Activated gamma-delta T cell (primary cell): ENCODE measurements at regions not wholly inside any gene's neighbourhood (a gene's known extent, or its start where the extent isn't known, plus 50 kb on each side); places are given as distances from the start of the nearest gene placed in this dataset.
"Not testable (repeated sequence)": the region's sequence is repeated elsewhere in the genome, so short reads cannot be mapped to it uniquely, and the experiment has no call there.

ENCODE experiments used
- DNase-seq: peaks from one replicate; lab custom pipeline; 2025; lab: John Stamatoyannopoulos, UW

DNA sequence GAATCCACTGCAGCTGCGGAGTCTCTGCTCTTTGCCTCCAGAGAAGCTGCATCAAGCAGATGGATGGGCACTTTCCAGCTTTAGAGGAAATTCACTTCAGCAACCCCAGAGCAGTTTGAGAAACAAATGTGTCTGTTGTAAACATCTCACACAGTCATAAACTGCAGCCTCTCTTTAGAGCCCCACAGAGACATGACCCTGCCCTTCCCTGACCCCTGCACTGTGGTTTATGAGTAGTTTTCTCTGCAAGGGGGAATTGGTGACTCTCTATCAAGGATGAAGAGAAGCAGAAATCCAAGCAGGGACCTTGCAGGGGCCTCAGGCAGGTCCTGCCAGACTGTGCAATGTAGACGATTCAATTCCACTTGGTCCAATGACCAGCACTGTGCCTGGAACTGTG, 160.2 kb downstream of the SH2D4B start:
- DNase-seq: no peak

DNA sequence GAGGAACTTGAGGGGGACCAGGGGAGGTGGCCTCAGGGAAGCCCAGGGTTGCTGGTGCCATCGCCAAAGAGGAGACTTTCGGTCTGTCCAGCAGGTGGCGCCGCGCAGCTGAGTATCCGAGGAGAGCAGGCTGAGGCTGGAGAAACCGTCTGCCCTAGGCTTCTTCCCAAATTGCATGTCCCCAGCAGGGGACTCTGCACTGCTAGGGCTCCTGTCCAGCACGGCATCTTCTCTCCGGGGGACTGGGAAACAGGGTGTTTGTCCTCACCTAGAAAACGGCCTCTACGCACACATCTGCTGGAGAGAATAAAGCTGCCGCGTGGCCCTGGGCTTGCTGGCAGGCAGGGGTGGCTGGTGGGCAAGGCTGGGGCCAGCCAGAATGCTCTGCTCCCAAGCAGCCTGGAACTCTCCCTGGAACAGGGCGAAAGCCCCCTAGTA, 161.9 kb downstream of the SH2D4B start:
- peak; percentile 17 for DNase-seq

DNA sequence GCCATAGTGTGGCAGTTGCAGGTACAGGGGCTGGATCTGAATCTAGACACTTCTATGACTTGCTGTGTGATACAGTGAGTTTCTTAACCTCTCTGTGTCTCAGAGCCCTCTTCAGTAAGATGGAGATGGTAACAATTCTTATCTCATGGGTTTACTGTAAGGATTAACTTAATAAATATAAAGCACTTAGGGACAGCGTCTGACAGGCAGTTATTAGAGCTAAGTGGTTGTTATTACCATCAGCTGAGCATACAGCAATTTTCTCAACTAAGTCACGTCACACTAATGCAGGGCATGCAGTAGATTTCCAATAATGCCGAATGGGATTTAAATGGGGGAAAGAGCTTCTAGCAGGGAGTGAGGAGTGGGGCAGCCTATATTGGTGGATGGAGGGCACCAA, 162.6 kb downstream of the SH2D4B start:
- DNase-seq: no peak

DNA sequence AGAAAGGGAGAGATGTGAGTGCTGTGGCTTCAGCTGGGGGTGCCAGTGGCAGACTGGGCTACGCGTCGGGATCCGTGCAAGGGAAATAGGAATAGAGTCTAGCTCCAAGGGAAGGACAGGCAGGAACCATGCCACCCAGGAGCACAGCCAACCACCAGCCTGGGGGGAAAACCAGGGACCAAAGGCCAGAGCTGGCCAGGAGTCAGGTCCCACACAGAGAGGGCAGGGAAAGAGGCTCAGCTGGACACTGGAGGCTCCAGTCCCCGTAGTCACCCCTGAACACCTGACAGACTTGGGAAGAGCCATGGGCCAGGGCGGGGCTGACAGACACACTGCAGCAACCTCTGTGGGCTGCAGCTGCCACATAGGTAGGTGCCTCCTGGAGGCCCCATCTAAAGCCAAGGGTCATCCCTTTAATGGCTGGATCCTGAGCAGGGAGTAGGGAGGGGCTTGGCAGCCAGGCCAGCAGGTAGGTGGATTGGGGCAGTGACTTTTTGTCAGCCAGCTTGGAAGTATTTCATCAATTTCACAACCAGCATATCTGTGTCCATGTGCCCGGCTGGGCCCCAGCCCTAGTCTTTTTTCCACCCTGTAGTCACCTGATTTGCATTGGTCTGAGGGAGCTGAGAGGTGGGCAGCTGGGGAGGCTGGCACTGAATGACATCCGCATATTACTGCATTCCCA, 163.2 kb downstream of the SH2D4B start:
- no peak for DNase-seq

DNA sequence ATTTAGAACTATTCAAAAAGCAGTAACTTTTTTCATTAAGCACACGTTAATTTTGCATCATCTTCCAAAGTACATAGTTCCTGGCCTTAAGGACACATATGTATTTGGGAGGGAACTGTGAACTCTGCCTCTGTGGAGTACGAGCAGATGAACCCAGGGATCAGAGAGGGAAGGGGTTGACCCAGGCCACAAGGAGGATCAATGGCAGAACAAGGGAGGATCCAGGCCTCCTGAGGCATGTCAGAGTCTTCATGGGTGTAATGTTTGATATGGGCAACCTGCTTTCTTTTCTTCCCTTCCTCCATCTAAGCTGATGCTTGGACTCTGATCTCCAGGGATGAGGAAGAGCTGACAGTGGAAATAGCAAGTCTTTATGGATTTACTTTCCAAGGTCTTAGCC, 164.0 kb downstream of the SH2D4B start:
- DNase-seq: no peak

DNA sequence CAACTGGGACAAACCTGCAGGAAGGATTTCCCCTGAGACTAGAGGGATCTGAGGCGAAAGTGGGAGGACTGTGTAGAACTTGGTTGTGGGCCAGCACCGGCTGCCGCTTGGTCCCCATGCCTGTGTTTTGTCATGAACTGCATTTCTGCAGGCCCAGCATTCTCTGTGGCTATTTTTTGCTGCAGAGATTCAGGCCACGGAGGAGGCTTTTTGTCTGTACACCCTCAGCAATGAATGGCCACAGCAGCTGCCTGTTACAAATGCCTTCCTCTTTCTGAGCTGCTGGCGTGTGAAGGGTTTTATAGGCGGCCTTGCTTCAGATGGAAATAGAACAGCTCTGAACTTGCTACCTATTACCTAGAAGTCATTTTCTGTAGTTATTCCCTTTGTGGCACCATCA, 164.4 kb downstream of the SH2D4B start:
- DNase-seq: no peak

DNA sequence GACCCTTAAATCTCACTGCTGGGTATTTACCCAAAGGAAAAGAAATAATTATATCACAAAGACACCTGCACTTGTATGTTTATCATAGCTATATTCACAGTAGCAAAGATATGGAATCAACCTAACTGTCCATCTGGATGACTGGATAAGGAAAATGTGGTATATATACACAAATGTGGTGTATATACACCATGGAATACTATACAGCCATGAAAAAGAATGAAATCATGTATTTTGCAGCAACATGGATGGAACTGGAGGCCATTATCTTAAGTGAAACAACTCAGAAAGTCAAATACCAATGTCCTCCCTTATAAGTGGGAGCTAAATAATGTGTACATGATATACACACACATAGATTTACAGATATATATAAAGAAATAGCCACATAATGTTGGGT, 168.2 kb downstream of the SH2D4B start:
- DNase-seq: no peak

DNA sequence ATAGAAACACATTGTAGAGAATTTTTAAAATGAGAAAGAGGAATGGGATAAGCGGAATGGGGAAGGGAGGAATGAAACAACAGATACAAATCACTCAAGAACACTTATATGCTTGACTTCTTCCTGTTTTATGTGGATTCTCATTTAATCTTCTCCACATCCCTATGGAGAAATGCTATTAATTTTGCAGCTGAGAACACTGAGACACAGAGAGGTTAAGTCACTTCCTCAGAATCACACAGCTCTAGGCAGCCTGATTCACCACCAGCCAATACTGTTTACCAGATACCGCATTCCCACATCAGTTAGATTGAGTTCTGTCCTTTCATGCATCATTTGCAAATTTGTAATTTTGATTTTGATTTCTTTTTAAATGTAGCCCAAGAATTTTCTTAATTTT, 170.5 kb downstream of the SH2D4B start:
- no peak for DNase-seq

DNA sequence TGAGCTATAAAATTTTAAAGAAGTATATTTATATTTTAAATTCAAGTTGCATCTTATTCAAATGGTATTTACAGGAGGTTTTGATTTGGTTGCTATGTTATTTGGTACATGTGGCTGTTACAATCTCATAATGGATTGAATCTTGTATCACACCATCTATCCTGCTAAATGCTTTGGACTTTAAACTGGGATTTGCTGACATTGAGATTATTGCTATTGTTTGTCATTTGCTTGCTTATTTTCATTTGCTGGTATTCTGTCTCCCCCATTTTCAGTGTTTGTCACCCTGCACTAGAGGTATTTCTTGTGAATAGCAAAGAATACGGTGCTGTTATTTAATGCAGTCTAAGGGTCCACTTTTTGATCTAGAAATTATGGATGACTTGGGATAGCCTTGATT, 171.1 kb downstream of the SH2D4B start:
- DNase-seq: no peak

DNA sequence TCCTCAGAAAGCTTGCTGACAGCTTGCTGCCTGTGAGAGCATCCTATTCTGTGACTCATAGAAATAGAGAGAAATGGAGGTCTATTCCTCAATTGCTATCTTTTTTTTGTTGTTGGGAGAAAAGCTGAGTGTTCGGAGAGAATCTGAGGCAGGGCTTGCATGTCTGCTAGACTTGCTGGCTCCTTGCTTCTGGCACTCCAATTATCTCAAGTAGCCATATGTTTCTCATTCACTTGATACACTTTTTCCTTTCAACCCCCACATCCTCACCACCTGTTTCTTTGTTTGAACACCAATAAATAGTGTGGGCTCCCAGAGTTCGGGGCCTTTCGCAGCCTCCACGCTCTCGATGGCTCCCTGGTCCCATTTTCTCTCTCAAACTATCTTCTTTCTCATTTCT, 172.2 kb downstream of the SH2D4B start:
- DNase-seq: no peak

DNA sequence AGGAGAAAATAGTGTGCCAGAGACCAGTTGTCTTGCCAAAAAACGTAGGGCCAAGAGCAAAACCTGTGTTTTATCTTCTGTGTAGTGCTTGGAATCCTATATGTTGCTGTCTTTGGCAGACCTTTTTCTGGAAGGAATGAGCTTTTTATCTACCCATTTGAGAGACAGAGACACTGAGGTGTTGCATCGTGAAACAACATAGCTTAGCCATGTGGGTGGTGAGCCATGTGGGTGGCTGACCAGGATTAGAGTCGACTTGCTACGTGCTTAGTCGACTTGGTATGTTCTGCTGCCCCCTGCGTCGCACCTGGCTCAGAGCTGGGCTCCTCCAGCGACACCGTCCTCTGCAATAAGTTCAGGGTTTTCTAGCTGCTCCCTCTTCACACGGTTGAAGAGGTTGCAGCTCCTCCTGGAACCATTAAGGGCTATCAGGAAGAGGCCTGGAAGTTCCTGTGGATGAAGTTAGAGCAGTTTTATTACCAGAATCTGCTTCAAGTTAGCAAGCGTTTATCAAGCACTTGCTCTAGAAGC, 175.8 kb downstream of the SH2D4B start:
- DNase-seq: no peak

DNA sequence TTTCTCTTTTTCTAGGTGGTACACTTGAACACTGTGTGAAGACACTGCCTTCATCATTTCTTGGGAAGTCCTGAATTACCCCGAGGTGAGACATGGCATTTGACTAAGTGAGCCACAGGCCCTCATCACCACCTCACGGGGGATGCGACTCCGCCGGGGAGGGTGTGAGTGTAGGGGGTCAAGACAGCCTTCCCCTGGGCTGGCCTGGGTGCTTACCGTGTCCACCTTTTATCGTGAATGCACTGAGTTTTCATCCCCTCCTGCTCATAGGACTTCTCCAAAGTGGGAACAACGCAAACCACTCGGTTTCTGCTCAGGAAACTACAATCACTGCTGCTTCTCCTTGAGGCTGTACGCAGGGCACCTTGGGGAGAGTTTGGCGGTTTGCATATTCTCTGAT, 176.9 kb downstream of the SH2D4B start:
- DNase-seq: no peak

DNA sequence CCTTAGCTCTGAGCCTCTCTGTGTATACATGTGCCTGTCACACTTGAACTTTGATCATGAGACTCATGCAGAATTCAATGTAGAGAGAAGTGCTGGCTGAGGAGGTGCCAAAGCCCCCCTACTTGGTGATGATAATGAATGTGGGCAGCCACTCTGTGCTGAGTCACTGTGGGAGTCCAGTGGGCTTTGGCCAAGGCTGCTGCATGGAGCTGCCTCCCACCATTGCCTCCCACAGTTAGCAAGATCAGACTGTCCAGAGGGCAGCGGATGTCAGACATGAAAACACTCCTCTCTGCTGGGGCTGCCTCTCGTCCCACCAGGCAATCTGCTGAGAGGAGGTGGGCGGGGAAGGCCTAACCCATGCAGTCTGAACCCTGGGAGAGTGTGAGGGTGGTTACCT, 180.3 kb downstream of the SH2D4B start:
- no peak for DNase-seq

DNA sequence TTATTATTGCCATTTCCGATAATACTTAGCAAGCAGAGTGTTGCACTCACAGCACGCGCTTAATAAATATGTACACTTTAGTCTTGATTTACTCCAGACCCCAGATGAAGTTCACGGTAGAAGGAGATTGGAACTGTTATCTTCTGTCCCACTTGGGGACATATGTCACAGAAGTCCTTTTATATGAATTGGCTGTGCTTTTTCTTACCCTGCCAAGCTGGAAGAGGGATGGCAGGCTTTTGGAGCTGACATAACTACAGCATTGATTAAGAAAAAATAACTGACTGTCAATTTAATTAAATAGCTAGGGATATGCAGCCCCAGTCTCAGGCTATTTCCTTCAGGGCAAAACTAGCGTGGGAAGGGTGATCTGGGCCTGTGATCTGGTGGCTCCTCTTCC, 182.2 kb downstream of the SH2D4B start:
- no peak for DNase-seq

DNA sequence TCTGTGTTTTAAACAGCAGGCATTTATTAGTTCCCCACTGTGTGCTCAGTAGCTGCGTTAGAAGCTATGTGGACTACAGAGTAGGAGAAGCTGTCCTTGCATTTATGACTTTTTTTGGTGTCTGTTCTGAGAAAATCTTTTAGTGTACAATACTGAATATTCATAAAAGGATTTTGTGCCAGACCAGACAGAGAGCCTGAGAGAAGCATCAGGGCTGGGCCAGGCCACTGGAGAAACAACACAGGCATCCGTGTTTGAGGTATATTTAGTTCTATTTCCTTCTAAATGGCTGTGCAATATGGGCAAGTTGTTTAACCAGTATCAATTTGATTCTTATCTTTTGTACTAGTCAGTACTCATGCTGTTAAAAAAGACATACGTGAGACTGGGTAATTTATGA, 182.8 kb downstream of the SH2D4B start:
- DNase-seq: no peak

DNA sequence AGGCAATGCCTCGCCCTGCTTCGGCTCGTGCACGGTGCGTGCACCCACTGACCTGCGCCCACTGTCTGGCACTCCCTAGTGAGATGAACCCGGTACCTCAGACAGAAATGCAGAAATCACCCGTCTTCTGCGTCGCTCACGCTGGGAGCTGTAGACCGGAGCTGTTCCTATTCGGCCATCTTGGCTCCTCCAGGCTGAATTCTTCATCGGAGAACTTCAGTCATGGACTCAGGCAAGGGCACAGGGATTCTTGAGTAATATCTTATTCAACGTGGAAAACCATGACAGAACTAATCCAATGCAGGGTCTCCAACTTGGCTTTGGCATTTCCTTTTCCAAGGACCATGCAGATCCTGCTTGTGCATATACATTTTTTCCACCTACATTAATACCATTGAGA, 190.7 kb downstream of the SH2D4B start:
- DNase-seq: not testable (repeated sequence)

DNA sequence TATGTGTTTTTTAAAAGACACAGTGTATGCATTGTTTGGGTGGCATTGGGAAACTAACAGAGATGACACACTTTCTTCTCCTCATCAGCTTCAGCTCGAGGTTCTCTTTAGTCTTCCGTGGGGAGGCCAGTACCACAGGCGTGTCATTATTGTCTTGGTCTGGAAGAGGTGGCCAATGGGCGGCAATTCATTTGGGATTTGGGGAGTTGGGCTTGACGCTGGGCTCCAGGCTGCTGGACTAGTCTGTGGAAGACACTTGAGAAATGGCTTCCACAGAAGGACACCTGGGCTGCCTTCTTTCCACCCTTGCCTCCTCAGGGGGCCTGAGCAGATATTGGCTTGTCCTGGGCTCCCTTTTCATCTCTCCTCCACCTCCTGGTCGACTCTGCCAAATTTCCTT, 192.2 kb downstream of the SH2D4B start:
- no peak for DNase-seq

DNA sequence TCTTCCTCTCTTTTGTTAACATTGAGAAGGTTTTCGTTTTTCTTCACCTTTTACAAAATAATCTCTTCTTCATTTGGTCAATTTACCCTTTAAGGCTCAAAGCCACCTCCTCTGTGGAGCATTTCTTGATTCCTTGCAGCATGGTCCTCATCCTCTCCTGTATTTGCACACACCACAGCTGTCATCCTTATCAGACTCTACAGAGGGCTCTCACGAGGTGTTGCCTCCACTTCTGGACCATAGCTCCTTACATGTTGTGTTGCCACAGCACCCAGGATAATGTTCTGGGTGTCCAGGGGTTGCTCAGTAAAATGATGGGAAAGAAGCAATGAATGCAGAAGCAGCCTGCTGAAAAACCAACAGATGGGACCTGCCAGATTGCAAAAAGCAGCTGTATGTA, 192.8 kb downstream of the SH2D4B start:
- DNase-seq: no peak

DNA sequence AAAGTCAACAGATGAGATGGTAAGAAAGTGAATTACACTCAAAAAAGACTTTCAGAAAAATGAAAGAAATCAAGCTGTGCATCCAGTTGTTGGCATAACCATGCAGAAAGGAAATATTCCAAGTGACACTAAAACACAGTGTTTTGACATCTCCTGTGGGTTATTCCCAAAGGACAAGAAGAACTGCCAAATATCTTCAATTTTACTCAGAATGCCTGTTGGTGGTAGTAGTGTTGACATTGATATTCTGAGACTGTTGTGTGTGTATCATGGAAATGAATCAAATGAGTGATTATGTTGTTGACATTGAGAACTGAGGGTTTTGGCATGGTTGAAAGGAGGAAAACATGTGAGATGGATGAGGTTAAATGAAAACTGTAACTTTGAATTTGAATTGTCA, 196.9 kb downstream of the SH2D4B start:
- DNase-seq: no peak

DNA sequence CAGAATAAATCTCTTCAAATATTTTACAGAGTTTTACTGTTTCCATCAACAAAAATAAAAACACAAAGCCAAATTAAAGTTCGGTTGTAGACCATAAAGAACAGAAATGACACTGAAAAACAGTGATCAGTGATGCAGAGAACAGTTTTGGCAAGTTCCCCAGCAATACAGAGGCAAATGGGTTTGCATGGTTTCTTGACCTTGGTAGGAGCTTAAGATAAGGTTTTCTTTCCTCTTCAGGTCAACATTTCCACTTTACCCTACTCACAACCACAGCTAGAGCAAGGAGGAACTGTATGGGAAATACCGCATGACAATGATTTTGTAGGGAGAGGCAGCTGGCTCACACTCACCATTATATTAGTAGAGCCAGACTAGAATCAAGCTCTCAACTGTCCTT, 199.5 kb downstream of the SH2D4B start:
- no peak for DNase-seq

DNA sequence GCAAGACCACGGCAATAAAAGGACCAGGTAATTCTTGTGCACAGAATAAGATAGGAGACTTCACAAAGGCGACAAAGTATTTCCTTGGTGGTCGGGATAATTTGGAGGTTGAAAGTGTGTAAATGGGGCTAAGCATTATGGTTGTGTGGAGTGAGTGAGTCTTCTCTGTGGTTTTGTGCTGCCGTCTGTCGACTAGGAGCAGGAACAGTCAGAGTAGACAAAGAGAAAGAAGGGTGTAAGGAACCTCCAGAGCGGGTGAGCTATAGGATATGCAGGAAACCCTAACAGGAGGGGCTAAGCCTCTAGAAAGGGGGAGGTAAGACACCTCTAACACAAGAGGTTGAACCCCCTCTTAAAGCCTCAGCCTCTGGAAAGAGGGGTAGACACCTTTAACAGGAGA, 201.6 kb downstream of the SH2D4B start:
- DNase-seq: no peak

DNA sequence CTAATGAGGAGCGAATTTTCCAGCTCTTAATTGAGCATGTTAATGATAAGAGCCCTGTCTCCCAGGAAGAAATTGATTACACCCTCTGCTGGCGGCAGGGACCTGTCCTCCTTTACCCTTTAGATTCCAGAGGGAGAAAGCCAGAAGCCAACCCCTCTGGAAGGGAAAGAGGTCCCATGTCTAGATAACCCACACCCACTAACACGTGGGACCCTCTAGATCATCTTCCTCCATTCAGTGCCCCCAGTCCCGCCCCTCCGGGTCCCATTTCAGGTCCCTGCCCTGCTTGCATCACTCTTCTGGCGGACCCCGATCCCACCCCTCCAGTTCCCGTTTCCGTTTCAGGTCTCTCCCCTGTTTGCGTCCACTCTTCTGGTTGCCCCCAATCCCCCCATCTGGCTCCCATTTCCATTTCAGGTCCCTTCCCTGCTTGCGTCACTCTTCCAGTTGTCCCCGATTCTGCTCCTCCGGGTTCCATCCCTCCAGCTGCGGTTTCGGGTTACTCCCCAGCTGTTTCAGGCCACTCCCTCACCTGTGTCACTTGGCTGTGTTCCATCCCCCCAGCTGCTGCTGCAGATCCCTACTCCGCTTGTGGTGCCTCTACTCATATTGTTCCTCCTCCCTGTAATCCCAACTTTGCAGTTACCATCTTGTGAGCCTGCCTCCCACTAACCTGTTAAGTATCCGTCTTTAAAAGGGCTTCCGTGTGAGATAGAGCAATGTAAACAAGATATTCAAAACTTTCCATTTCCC, 202.4 kb downstream of the SH2D4B start:
- no peak for DNase-seq

DNA sequence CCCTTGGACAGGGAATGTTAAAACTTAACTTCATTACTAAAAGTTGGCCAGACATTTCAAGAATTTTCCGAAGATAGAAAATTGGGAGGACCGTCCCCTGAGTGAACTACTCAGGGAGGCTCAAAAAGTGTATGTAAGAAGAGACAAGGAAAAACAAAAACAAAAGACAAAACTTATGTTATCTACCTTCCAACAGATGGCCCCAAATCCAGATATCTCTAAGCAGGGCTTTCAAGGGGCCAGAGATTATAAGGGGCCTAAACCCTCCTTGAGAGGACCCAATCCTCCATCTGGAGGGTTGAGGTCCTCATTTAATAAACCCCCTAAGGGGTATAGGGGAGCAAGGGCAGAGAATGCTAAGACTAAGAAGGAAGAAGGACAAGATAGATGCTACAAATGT, 203.6 kb downstream of the SH2D4B start:
- DNase-seq: no peak

DNA sequence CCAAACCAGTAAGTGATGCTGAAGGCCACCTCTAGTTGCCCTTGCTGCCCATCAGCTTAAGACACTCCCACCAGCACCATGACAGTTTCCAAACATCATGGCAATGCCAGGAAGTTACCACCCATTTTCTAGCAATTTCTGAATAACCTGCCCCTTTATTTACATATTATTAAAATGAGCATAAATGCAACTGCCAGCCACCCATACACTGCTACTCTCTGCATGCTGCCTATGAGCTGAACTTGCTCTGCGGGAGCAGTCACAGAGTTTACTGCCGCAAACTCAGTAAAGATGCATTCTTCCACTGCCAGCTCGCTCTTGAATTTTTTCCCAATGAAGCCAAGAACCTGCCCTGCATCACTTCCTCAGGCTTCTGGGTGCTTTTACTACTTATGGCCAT, 212.6 kb downstream of the SH2D4B start:
- no peak for DNase-seq
